ENCODE measurements at regions not wholly inside any gene's neighbourhood (a gene's known extent, or its start where the extent isn't known, plus 50 kb on each side); places are given as distances from the start of the nearest gene placed in this dataset.

DNA sequence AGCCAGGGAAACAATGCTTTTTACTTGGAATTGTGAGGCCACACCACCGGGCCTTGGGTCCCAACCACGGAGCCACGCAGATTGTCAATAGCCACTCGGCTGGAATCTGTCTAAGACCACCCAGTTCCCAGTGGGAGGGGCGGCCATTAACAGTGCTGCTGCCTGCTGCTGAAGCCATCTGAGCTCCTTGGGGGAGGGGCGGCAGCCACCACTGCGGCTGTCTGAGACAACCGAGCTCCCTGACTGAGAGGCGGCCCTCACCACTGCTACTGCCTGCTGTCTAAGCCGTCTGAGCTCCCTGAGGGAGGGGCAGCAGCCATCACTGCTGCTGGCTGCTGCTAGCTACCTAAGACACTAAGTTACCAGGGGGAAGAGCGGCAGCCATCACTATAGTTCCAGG is 64.3 kb downstream of the DMRTA2 start:
- Histone ChIP-seq H3K4me2 (ENCODE audit: unreplicated experiment) (no peak overlapping the region), H3K9me2 (ENCODE audit: insufficient read depth) (no peaks in the 10 kb centered on the region), H3K36me3 (ENCODE audit: low read depth) (no peaks in the 10 kb centered on the region), H3K9ac (no peak overlapping the region), H4K20me1 (ENCODE audit: insufficient read depth) (no peaks in the 10 kb centered on the region), H3K27ac (no peak overlapping the region), H3F3A (ENCODE audit: insufficient read depth) (no peaks in the 10 kb centered on the region), H3K27me3 (replicated peaks; ENCODE audit: insufficient read depth) (0 out of 2 replicates have a peak, but pooled peaks cover 3% of the 10 kb centered on the region), H2AFZ (no peak overlapping the region), H3K4me1 (ENCODE audit: insufficient read depth) (no peaks in the 10 kb centered on the region), H3K4me3 (no peak overlapping the region), H3K9me3 (ENCODE audit: low read depth) (peaks cover 3% of the 10 kb centered on the region), H3K79me2 (ENCODE audit: insufficient read depth) (no peaks in the 10 kb centered on the region)
- WGBS, 2 experiments (ENCODE audit: low coverage in 1 of 2, low lambda C conversion rate in 2 of 2, missing lambda C conversion rate in 2 of 2), result 54 to 60% methylated on average over 11 of the region's 11 CpGs
- DNase-seq, result no peak
- in situ Hi-C loops (cut with MboI), result no loop called here
- TF ChIP-seq EZH2phosphoT487 (IDR thresholded peaks at IDR 0.05; ENCODE audit: insufficient read depth, low read depth), result no peak
- no peak for TF ChIP-seq EZH2 (IDR thresholded peaks at IDR 0.05; ENCODE audit: insufficient read depth, poor library complexity, severe bottlenecking)

DNA sequence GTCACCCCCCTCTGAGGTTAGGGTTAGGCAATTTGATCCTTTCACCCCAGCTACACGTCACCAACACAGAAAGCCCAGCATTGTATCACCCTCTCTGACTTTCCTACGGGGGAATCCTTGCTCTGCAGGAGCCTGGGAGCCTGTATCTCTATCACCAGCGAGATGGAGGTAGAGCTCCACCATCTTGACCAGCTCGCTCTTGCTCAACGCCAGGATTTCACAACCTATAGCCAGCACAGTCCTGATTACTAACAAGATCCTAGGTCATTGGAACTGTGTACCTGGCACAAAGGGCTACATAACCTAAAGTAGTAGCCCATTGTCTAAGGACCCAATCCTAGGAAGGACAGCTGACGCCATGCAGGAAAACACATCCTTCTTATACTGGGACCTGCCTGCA is 66.1 kb downstream of the DMRTA2 start:
- Histone ChIP-seq H4K20me1 (ENCODE audit: insufficient read depth) (no peaks in the 10 kb centered on the region), H3K27ac (no peak overlapping the region), H3K36me3 (ENCODE audit: low read depth) (no peaks in the 10 kb centered on the region), H3K9me2 (ENCODE audit: insufficient read depth) (no peaks in the 10 kb centered on the region), H3K4me1 (ENCODE audit: insufficient read depth) (no peaks in the 10 kb centered on the region), H3K4me2 (ENCODE audit: unreplicated experiment) (no peak overlapping the region), H3K9me3 (ENCODE audit: low read depth) (peaks cover 3% of the 10 kb centered on the region), H3F3A (ENCODE audit: insufficient read depth) (no peaks in the 10 kb centered on the region), H2AFZ (no peak overlapping the region), H3K27me3 (replicated peaks; ENCODE audit: insufficient read depth) (0 out of 2 replicates have a peak, but pooled peaks cover 5% of the 10 kb centered on the region), H3K4me3 (no peak overlapping the region), H3K9ac (no peak overlapping the region), H3K79me2 (ENCODE audit: insufficient read depth) (no peaks in the 10 kb centered on the region)
- WGBS, 2 experiments (ENCODE audit: low coverage in 1 of 2, low lambda C conversion rate in 2 of 2, missing lambda C conversion rate in 2 of 2), result 32% methylated on average over 6 of the region's 6 CpGs
- no peak for DNase-seq
- TF ChIP-seq EZH2phosphoT487 (IDR thresholded peaks at IDR 0.05; ENCODE audit: insufficient read depth, low read depth), result no peak
- no peak for TF ChIP-seq EZH2 (IDR thresholded peaks at IDR 0.05; ENCODE audit: insufficient read depth, poor library complexity, severe bottlenecking)
- in situ Hi-C loops (cut with MboI), result no loop called here

DNA sequence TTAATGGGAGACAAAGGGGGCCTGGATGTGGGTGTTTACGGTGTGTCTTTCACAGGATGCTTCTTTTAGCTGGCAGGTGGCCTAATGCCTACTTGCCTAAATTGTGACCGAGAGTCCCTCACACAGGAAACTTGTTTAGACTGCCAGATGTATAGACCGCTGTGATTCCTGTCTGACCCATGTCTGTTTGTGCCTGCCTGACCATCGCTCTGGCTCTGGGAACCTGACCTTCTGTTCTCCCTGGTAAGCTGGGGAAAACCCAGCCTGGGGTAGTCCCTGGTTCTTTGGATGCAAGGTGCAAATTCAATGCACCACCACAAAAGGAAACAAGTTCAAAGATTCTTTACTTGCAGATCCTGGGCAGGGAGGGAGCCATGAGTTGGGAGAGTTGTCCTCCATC is 68.4 kb downstream of the DMRTA2 start:
- Histone ChIP-seq H3K9ac (no peak overlapping the region), H3K36me3 (ENCODE audit: low read depth) (no peaks in the 10 kb centered on the region), H3K27me3 (replicated peaks; ENCODE audit: insufficient read depth) (0 out of 2 replicates have a peak, but pooled peaks cover 5% of the 10 kb centered on the region), H3K79me2 (ENCODE audit: insufficient read depth) (no peaks in the 10 kb centered on the region), H3K4me1 (ENCODE audit: insufficient read depth) (no peaks in the 10 kb centered on the region), H4K20me1 (ENCODE audit: insufficient read depth) (no peaks in the 10 kb centered on the region), H3K4me2 (ENCODE audit: unreplicated experiment) (no peak overlapping the region), H3F3A (ENCODE audit: insufficient read depth) (no peaks in the 10 kb centered on the region), H3K27ac (no peak overlapping the region), H2AFZ (no peak overlapping the region), H3K4me3 (no peak overlapping the region), H3K9me3 (ENCODE audit: low read depth) (no peaks in the 10 kb centered on the region), H3K9me2 (ENCODE audit: insufficient read depth) (no peaks in the 10 kb centered on the region)
- TF ChIP-seq EZH2 (IDR thresholded peaks at IDR 0.05; ENCODE audit: insufficient read depth, poor library complexity, severe bottlenecking), result no peak
- TF ChIP-seq EZH2phosphoT487 (IDR thresholded peaks at IDR 0.05; ENCODE audit: insufficient read depth, low read depth), result no peak
- 51 to 56% methylated on average over 4 of the region's 4 CpGs for WGBS, 2 experiments (ENCODE audit: low coverage in 1 of 2, low lambda C conversion rate in 2 of 2, missing lambda C conversion rate in 2 of 2)
- in situ Hi-C loops (cut with MboI), result no loop called here
- no peak for DNase-seq

DNA sequence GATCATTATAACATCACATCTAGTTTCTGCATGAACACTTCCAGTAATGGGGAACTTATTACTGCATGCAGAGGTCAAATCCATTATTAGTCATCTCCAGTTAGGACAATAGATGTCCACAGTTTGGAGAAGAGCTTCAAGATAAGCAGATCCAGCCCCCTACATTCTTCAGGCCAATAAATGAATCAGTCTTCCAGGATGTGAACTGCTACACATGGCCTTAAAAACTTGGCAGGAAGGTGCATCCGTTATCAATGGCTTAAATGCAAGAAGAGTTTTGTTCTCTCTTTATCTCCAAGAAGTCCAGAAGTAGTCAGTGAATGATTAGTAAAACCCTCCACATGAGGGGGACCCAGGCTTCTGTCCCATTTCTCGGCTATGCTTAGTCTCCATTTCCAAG is 70.8 kb downstream of the DMRTA2 start:
- Histone ChIP-seq H3K79me2 (ENCODE audit: insufficient read depth) (no peaks in the 10 kb centered on the region), H3F3A (ENCODE audit: insufficient read depth) (no peaks in the 10 kb centered on the region), H3K9ac (no peak overlapping the region), H2AFZ (no peak overlapping the region), H3K9me2 (ENCODE audit: insufficient read depth) (no peaks in the 10 kb centered on the region), H3K9me3 (ENCODE audit: low read depth) (no peaks in the 10 kb centered on the region), H3K27me3 (replicated peaks; ENCODE audit: insufficient read depth) (0 out of 2 replicates have a peak, but pooled peaks cover 5% of the 10 kb centered on the region), H3K36me3 (ENCODE audit: low read depth) (no peaks in the 10 kb centered on the region), H4K20me1 (ENCODE audit: insufficient read depth) (no peaks in the 10 kb centered on the region), H3K4me1 (ENCODE audit: insufficient read depth) (no peaks in the 10 kb centered on the region), H3K4me2 (ENCODE audit: unreplicated experiment) (no peak overlapping the region), H3K4me3 (no peak overlapping the region), H3K27ac (no peak overlapping the region)
- TF ChIP-seq EZH2 (IDR thresholded peaks at IDR 0.05; ENCODE audit: insufficient read depth, poor library complexity, severe bottlenecking), result no peak
- TF ChIP-seq EZH2phosphoT487 (IDR thresholded peaks at IDR 0.05; ENCODE audit: insufficient read depth, low read depth), result no peak
- no peak for DNase-seq
- in situ Hi-C loops (cut with MboI), result no loop called here
- WGBS, 2 experiments (ENCODE audit: low coverage in 1 of 2, low lambda C conversion rate in 2 of 2, missing lambda C conversion rate in 2 of 2), result 38 to 42% methylated on average over 2 of the region's 2 CpGs

DNA sequence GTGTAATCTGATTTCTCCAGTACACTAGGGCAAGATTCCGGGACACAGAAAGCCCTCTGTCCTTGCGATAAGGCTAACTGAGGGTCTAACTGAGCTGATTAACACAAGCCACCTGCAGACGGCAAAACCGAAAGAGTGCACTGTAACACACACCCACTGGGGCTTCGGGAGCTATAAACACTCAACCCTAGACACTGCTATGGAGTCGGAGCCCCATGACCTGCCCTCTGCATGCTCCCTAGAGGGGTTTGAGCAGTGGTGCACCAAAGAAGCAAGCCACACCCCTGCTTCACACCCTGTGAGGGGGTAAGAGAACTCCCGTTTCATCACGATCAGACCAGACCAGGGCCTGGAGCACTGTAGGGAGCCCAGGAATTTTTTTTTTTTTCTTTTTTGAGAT is 72.4 kb downstream of the DMRTA2 start:
- Histone ChIP-seq H4K20me1 (ENCODE audit: insufficient read depth) (no peaks in the 10 kb centered on the region), H3K9ac (no peak overlapping the region), H3K9me2 (ENCODE audit: insufficient read depth) (no peaks in the 10 kb centered on the region), H3K9me3 (ENCODE audit: low read depth) (no peaks in the 10 kb centered on the region), H3K4me2 (ENCODE audit: unreplicated experiment) (no peak overlapping the region), H3F3A (ENCODE audit: insufficient read depth) (no peaks in the 10 kb centered on the region), H2AFZ (no peak overlapping the region), H3K4me3 (no peak overlapping the region), H3K36me3 (ENCODE audit: low read depth) (no peaks in the 10 kb centered on the region), H3K79me2 (ENCODE audit: insufficient read depth) (no peaks in the 10 kb centered on the region), H3K27ac (no peak overlapping the region), H3K4me1 (ENCODE audit: insufficient read depth) (no peaks in the 10 kb centered on the region), H3K27me3 (replicated peaks; ENCODE audit: insufficient read depth) (0 out of 2 replicates have a peak, but pooled peaks cover 6% of the 10 kb centered on the region)
- in situ Hi-C loops (cut with MboI), result no loop called here
- 49 to 58% methylated on average over 8 of the region's 8 CpGs for WGBS, 2 experiments (ENCODE audit: low coverage in 1 of 2, low lambda C conversion rate in 2 of 2, missing lambda C conversion rate in 2 of 2)
- no peak for TF ChIP-seq EZH2phosphoT487 (IDR thresholded peaks at IDR 0.05; ENCODE audit: insufficient read depth, low read depth)
- no peak for DNase-seq

Data from GM23248 (cell line).